Fibroblast of lung (primary cell): ENCODE measurements at regions not wholly inside any gene's neighbourhood (a gene's known extent, or its start where the extent isn't known, plus 50 kb on each side); places are given as distances from the start of the nearest gene placed in this dataset.

ENCODE experiments used
- EZH2 ChIP-seq: IDR thresholded peaks from 2 replicates; pipeline ENCODE4 v1.5.1; 2012; ENCODE audit warnings: low read length, control low read depth, mild to moderate bottlenecking; ENCODE audit errors: missing control alignments
- TF ChIP-seq, protein P1 (sequence below), 2 donors: IDR thresholded peaks in 1 of 2; conservative IDR thresholded peaks in 1 of 2; 1 replicate in 1 of 2; 2 replicates in 1 of 2; pipeline ENCODE4 v1.5.1; 2011 to 2012; ENCODE audit warnings: low read length in 2 of 2, control low read depth in 1 of 2, inconsistent platforms in 1 of 2, low read depth in 1 of 2, mild to moderate bottlenecking in 1 of 2

DNA sequence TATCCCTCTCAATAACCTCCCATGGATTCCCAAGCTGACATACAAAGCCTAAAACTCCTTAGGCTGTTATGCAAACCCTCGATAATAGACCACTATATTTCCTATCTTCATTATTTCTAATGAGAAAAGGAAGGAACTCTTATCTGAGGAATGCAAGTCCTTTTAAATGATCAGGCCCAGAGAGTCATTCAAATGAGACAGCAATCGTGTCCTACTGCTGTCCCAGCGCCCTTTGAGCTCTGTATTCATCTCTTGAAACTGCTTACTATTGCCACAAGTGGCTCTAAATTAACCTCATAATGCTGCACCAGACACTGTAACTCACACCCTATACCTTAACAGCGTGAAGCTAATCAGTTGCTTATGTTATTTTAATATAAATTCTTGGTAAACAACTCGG lies 182.1 kb upstream of the NAMPT start:
- no peak for TF ChIP-seq EZH2
- TF ChIP-seq, protein P1, sequence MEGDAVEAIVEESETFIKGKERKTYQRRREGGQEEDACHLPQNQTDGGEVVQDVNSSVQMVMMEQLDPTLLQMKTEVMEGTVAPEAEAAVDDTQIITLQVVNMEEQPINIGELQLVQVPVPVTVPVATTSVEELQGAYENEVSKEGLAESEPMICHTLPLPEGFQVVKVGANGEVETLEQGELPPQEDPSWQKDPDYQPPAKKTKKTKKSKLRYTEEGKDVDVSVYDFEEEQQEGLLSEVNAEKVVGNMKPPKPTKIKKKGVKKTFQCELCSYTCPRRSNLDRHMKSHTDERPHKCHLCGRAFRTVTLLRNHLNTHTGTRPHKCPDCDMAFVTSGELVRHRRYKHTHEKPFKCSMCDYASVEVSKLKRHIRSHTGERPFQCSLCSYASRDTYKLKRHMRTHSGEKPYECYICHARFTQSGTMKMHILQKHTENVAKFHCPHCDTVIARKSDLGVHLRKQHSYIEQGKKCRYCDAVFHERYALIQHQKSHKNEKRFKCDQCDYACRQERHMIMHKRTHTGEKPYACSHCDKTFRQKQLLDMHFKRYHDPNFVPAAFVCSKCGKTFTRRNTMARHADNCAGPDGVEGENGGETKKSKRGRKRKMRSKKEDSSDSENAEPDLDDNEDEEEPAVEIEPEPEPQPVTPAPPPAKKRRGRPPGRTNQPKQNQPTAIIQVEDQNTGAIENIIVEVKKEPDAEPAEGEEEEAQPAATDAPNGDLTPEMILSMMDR (conservative IDR thresholded peaks at IDR 0.05 in 1 of 2, IDR thresholded peaks at IDR 0.05 in 1 of 2; ENCODE audit: low read depth in 1 of 2, low read length in 2 of 2): no peak
